Ishikawa (cell line): ENCODE measurements at regions not wholly inside any gene's neighbourhood (a gene's known extent, or its start where the extent isn't known, plus 50 kb on each side); places are given as distances from the start of the nearest gene placed in this dataset.

Experiments
- CEBPB ChIP-seq: IDR thresholded peaks from 2 replicates; pipeline ENCODE4 v1.6.1; 2012
- CREB1 ChIP-seq: IDR thresholded peaks from 2 replicates; pipeline ENCODE4 v1.6.1; 2012; ENCODE audit warnings: low read depth
- EGR1 ChIP-seq: IDR thresholded peaks from 2 replicates; pipeline ENCODE4 v1.6.1; 2012
- EP300 ChIP-seq: IDR thresholded peaks from 2 replicates; pipeline ENCODE4 v1.6.1; 2012; ENCODE audit warnings: borderline replicate concordance
- FOXM1 ChIP-seq: IDR thresholded peaks from 2 replicates; pipeline ENCODE4 v1.6.1; 2012; ENCODE audit warnings: low read depth, borderline replicate concordance
- MAX ChIP-seq: IDR thresholded peaks from 2 replicates; pipeline ENCODE4 v1.6.1; 2012
- NFIC ChIP-seq: IDR thresholded peaks from 2 replicates; pipeline ENCODE4 v1.6.1; 2012
- RAD21 ChIP-seq: IDR thresholded peaks from 2 replicates; pipeline ENCODE4 v1.6.1; 2012; ENCODE audit warnings: low read depth
- REST ChIP-seq: IDR thresholded peaks from 2 replicates; pipeline ENCODE4 v1.6.1; 2012; ENCODE audit warnings: low read depth, mild to moderate bottlenecking
- TAF1 ChIP-seq: IDR thresholded peaks from 2 replicates; pipeline ENCODE4 v1.6.1; 2012; ENCODE audit warnings: low read depth, mild to moderate bottlenecking
- TCF12 ChIP-seq: IDR thresholded peaks from 2 replicates; pipeline ENCODE4 v1.6.1; 2012; ENCODE audit warnings: low read depth
- TEAD4 ChIP-seq: IDR thresholded peaks from 2 replicates; pipeline ENCODE4 v1.6.1; 2012
- USF1 ChIP-seq: IDR thresholded peaks from 2 replicates; pipeline ENCODE4 v1.6.1; 2012
- YY1 ChIP-seq: IDR thresholded peaks from 2 replicates; pipeline ENCODE4 v1.6.1; 2012; ENCODE audit warnings: low read depth
- ZBTB7A ChIP-seq: IDR thresholded peaks from 2 replicates; pipeline ENCODE4 v1.6.1; 2012; ENCODE audit warnings: low read depth

- TF ChIP-seq REST (no peak), EP300 (no peak), MAX (no peak), ZBTB7A (no peak), CREB1 (no peak), YY1 (no peak), EGR1 (no peak), USF1 (no peak), TAF1 (no peak), RAD21 (no peak), CEBPB (no peak), TEAD4 (no peak), FOXM1 (no peak), TCF12 (no peak), NFIC (no peak)
Observed at GRCh38 chr11:59302991-59303390, 55.7 kb upstream of the OR5AN1 start.

- TF ChIP-seq MAX = no peak
Observed at GRCh38 chr11:59295435-59295834, 63.3 kb upstream of the OR5AN1 start.

- TF ChIP-seq EP300 (no peak), NFIC (no peak), TEAD4 (no peak), REST (no peak), CEBPB (no peak), TAF1 (no peak), USF1 (no peak), EGR1 (no peak), MAX (no peak), TCF12 (no peak), CREB1 (no peak), YY1 (no peak), ZBTB7A (no peak), RAD21 (no peak)
Observed at GRCh38 chr11:59292611-59293010, 66.1 kb upstream of the OR5AN1 start.

- TF ChIP-seq USF1 (no peak), TAF1 (no peak), TEAD4 (no peak), REST (no peak), FOXM1 (no peak), EP300 (no peak), ZBTB7A (no peak)
Observed at GRCh38 chr11:59291228-59291627, 67.5 kb upstream of the OR5AN1 start.
